ENCODE measurements at regions not wholly inside any gene's neighbourhood (a gene's known extent, or its start where the extent isn't known, plus 50 kb on each side); places are given as distances from the start of the nearest gene placed in this dataset.

DNA sequence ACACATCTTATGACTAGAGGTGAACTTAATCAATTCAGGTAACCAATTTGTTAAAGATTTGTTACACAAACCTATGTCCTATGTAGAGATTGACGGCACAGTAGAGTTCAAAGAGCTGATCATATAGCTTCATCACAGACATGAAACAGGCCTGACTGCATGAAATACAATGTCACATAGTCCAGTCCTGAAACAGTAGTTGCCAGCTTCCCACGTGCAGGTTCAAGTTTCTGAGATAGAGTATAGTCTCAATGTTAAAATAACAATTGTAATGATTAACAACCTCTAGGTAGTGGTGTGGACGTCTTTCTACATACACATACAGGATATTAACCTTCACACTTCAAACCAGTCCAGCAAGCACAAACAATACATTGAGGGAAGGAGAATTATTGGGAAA lies 640.7 kb upstream of the SOX9 start:
- H3K36me3 ChIP-seq, result no peaks in the 10 kb centered on the region
- H3K27me3 ChIP-seq (replicated peaks; ENCODE audit: insufficient read depth), result no peaks in the 10 kb centered on the region
- H3K4me1 ChIP-seq (replicated peaks), result no peaks in the 10 kb centered on the region
- H3K9me3 ChIP-seq, result no peaks in the 10 kb centered on the region
- intact Hi-C loops (cut with DNase I), result no loop called here
- no peak overlapping the region for H3K4me3 ChIP-seq
- WGBS, result 76% methylated on average over 3 of the region's 3 CpGs
- no peak for DNase-seq (ENCODE audit: low spot score)
- TF ChIP-seq POLR2A (IDR thresholded peaks at IDR 0.05), result no peak
- TF ChIP-seq, protein P1, sequence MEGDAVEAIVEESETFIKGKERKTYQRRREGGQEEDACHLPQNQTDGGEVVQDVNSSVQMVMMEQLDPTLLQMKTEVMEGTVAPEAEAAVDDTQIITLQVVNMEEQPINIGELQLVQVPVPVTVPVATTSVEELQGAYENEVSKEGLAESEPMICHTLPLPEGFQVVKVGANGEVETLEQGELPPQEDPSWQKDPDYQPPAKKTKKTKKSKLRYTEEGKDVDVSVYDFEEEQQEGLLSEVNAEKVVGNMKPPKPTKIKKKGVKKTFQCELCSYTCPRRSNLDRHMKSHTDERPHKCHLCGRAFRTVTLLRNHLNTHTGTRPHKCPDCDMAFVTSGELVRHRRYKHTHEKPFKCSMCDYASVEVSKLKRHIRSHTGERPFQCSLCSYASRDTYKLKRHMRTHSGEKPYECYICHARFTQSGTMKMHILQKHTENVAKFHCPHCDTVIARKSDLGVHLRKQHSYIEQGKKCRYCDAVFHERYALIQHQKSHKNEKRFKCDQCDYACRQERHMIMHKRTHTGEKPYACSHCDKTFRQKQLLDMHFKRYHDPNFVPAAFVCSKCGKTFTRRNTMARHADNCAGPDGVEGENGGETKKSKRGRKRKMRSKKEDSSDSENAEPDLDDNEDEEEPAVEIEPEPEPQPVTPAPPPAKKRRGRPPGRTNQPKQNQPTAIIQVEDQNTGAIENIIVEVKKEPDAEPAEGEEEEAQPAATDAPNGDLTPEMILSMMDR (IDR thresholded peaks at IDR 0.05), result no peak
- TF ChIP-seq POLR2AphosphoS5 (IDR thresholded peaks at IDR 0.05), result no peak
- H3K27ac ChIP-seq, result no peak overlapping the region

DNA sequence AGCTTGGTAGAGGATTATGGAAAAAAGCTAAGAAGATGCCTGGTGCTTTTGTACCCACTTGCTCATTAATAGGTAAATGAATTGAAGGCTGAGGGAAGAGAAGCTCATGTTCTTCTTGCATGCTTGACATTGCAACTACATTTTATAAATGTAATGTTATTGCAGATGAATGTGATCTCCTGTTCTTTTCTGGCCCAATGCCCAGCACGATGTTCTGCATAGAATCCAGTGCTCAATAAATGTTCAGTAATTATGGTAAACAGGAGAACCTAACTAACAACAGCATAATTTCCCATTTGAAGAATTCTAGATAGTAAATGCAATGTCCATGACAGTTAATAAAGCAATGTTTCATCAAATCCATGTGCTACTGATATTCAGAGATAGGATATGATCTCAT lies 638.2 kb upstream of the SOX9 start:
- intact Hi-C loops (cut with DNase I), result no loop called here
- TF ChIP-seq, protein P1 (IDR thresholded peaks at IDR 0.05), result no peak
- no peak for TF ChIP-seq POLR2A (IDR thresholded peaks at IDR 0.05)
- TF ChIP-seq POLR2AphosphoS5 (IDR thresholded peaks at IDR 0.05), result no peak
- H3K4me1 ChIP-seq (replicated peaks), result no peaks in the 10 kb centered on the region
- no peaks in the 10 kb centered on the region for H3K27me3 ChIP-seq (replicated peaks; ENCODE audit: insufficient read depth)
- H3K9me3 ChIP-seq, result no peaks in the 10 kb centered on the region
- H3K4me3 ChIP-seq, result no peak overlapping the region
- DNase-seq (ENCODE audit: low spot score), result no peak
- H3K36me3 ChIP-seq, result no peaks in the 10 kb centered on the region
- H3K27ac ChIP-seq, result no peak overlapping the region
- 23% methylated on average over 1 of the region's 1 CpG for WGBS

DNA sequence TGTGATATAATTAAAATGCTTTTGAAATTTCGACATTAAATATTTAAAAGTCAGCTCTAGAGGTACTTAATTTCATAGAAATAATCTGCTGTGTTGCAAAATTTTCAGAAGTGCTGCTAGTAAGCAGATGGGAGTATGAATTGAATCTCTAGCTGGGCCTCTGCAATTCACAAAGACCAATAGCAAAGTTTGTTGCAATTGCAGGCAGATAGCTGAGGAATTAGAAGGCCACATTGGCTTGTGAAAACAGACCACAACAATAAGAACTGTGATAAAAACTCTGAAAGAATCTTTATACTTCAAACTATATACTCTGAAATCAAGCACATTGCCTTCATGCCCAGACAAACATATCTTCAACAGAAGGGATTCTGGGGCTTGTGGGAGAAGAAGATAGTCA lies 636.3 kb upstream of the SOX9 start:
- 73% methylated on average over 1 of the region's 1 CpG for whole genome bisulfite sequencing
- no peak overlapping the region for H3K27ac ChIP-seq

DNA sequence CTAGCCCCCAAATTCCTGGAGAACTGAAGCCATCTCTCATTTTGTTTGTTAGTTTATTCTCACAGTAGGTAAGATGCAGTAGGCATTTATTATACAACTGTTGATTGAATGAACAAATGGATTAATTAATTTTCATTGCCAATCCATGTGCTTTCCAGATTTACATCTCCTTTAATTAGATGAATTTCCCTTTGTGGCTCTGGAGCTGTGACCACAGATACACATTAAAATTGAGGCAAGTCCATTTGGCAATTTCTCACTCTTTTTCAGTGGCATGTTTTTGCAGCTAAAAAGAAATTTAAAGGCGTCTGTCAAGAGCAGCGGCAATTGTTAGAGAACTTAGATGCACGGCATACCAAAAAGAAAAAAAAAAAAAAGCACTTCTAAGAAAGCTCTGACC lies 635.4 kb upstream of the SOX9 start:
- no peak for TF ChIP-seq POLR2A (IDR thresholded peaks at IDR 0.05)
- no peaks in the 10 kb centered on the region for H3K4me1 ChIP-seq (replicated peaks)
- 87% methylated on average over 3 of the region's 3 CpGs for WGBS
- intact Hi-C loops (cut with DNase I), result no loop called here
- H3K9me3 ChIP-seq, result no peaks in the 10 kb centered on the region
- H3K27ac ChIP-seq, result no peak overlapping the region
- DNase-seq (ENCODE audit: low spot score), result no peak
- no peaks in the 10 kb centered on the region for H3K36me3 ChIP-seq
- H3K27me3 ChIP-seq (replicated peaks; ENCODE audit: insufficient read depth), result no peaks in the 10 kb centered on the region
- H3K4me3 ChIP-seq, result no peak overlapping the region

More for the DNA sequence above, 636.3 kb upstream of the SOX9 start:
- DNase-seq (ENCODE audit: low spot score), result no peak
- TF ChIP-seq, protein P1 (IDR thresholded peaks at IDR 0.05), result no peak
- TF ChIP-seq POLR2AphosphoS5 (IDR thresholded peaks at IDR 0.05) (no peak), POLR2A (IDR thresholded peaks at IDR 0.05) (no peak)
- intact Hi-C loops (cut with DNase I), result no loop called here
- Histone ChIP-seq H3K4me3 (no peak overlapping the region), H3K27me3 (replicated peaks; ENCODE audit: insufficient read depth) (no peaks in the 10 kb centered on the region), H3K4me1 (replicated peaks) (no peaks in the 10 kb centered on the region), H3K36me3 (no peaks in the 10 kb centered on the region), H3K9me3 (no peaks in the 10 kb centered on the region)

DNA sequence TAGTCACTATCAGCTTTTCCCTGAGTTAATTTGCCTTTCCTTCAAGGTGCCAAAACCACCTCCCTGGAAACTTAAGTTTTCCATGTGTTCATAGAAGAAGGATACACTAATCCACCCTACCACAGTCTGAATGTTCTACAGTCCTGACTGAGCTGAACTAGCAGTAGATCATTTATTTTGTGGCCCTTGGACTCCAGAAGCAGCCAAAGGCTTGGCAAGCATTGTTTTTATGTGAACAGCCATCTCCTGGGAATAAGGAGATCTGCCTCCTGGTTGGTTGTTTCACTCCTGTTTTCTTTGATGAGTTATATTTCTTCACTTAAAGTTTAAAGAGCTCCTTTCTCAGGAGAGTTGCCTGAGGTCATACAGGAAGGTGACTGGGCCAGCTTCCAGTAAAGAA lies 634.6 kb upstream of the SOX9 start:
- no peak for DNase-seq (ENCODE audit: low spot score)
- TF ChIP-seq, protein P1 (IDR thresholded peaks at IDR 0.05), result no peak
- TF ChIP-seq POLR2A (IDR thresholded peaks at IDR 0.05) (no peak), POLR2AphosphoS5 (IDR thresholded peaks at IDR 0.05) (no peak)
- H3K4me3 ChIP-seq, result no peak overlapping the region

More for the DNA sequence above, 634.6 kb upstream of the SOX9 start:
- H3K9me3 ChIP-seq, result no peaks in the 10 kb centered on the region
- H3K27ac ChIP-seq, result no peak overlapping the region
- no peaks in the 10 kb centered on the region for H3K4me1 ChIP-seq (replicated peaks)
- no peaks in the 10 kb centered on the region for H3K36me3 ChIP-seq
- intact Hi-C loops (cut with DNase I), result no loop called here
- H3K27me3 ChIP-seq (replicated peaks; ENCODE audit: insufficient read depth), result no peaks in the 10 kb centered on the region
